ENCODE measurements at regions not wholly inside any gene's neighbourhood (a gene's known extent, or its start where the extent isn't known, plus 50 kb on each side); places are given as distances from the start of the nearest gene placed in this dataset.

- TF ChIP-seq JUN (IDR thresholded peaks at IDR 0.05; ENCODE audit: borderline replicate concordance, insufficient read depth, insufficient read length, low read depth) = no peak
- TF ChIP-seq POLR2AphosphoS5 (IDR thresholded peaks at IDR 0.05; ENCODE audit: insufficient read depth, low read depth, low read length) = no peak
- no peak for TF ChIP-seq CTCF (IDR thresholded peaks at IDR 0.05; ENCODE audit: extremely low read depth in 1 of 2, insufficient read depth in 1 of 2, low read depth in 1 of 2, low read length in 2 of 2)
- TF ChIP-seq MAX (IDR thresholded peaks at IDR 0.05; ENCODE audit: insufficient read depth, insufficient read length) = no peak
- TF ChIP-seq POLR2A (IDR thresholded peaks at IDR 0.05; ENCODE audit: low read depth, low read length) = no peak
Observed at GRCh38 chr17:33511670-33512069, 218.6 kb upstream of the ASIC2 start.

Data from endothelial cell of umbilical vein (primary cell).